BJ (cell line): ENCODE measurements at regions not wholly inside any gene's neighbourhood (a gene's known extent, or its start where the extent isn't known, plus 50 kb on each side); places are given as distances from the start of the nearest gene placed in this dataset.

ENCODE experiments used
- CTCF ChIA-PET: fragments of 350-600 bp; formaldehyde crosslinking; extraction: SDS; loops from one replicate; lab custom pipeline; 2021; ENCODE audit warnings: antibody characterized with exemption, inconsistent platforms; lab: Yijun Ruan, JAX
- POLR2A ChIA-PET: fragments of 300-600 bp; sonication (Branson Sonifier 250); formaldehyde crosslinking; extraction: SDS; loops from one replicate; lab custom pipeline; 2021; ENCODE audit warnings: antibody characterized with exemption; lab: Charles Lee
- DNase-seq: peaks from one replicate; pipeline ENCODE4 v3.0.0-alpha.2; 2011; ENCODE audit warnings: low read depth
- H3K27me3 ChIP-seq: 2 replicates; pipeline ENCODE4 v1.6.0; 2011; ENCODE audit warnings: low read length; ENCODE audit not compliant: control insufficient read depth, insufficient read depth
- H3K36me3 ChIP-seq: 2 replicates; pipeline ENCODE4 v1.5.1; 2011; ENCODE audit warnings: low read length; ENCODE audit not compliant: control insufficient read depth, insufficient read depth
- H3K4me3 ChIP-seq: 2 replicates; pipeline ENCODE4 v1.5.1; 2011; ENCODE audit warnings: low read depth, mild to moderate bottlenecking, control low read depth, low read length
- TF ChIP-seq, protein P1 (sequence below): IDR thresholded peaks from 2 replicates; pipeline ENCODE4 v1.5.1; 2011; ENCODE audit warnings: low read depth, mild to moderate bottlenecking, control low read depth, inconsistent platforms, low read length, moderate library complexity; ENCODE audit not compliant: insufficient read depth

DNA sequence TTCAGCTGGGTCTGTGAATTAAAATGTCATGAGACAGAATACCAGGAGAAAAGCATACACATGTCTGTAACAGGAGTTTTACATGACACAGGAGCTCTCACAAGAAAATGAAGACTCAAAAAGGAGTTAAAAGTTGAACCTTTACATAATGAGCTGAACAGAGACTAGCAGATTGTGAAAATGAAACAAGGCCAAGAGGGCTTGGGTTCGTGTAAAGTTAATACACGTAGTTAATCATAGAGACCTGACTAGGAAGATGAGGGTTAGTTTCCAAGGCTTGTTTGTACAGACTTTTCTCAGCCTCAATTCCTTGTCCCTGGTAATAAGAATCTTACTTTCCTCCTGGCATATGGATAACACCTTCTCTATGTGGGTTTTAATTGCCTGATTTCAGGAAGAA lies 1294.0 kb downstream of the MAT2B start:
- DNase-seq, result no peak
- H3K36me3 ChIP-seq, result no peaks in the 10 kb centered on the region
- POLR2A ChIA-PET, result no interaction called here
- TF ChIP-seq, protein P1, sequence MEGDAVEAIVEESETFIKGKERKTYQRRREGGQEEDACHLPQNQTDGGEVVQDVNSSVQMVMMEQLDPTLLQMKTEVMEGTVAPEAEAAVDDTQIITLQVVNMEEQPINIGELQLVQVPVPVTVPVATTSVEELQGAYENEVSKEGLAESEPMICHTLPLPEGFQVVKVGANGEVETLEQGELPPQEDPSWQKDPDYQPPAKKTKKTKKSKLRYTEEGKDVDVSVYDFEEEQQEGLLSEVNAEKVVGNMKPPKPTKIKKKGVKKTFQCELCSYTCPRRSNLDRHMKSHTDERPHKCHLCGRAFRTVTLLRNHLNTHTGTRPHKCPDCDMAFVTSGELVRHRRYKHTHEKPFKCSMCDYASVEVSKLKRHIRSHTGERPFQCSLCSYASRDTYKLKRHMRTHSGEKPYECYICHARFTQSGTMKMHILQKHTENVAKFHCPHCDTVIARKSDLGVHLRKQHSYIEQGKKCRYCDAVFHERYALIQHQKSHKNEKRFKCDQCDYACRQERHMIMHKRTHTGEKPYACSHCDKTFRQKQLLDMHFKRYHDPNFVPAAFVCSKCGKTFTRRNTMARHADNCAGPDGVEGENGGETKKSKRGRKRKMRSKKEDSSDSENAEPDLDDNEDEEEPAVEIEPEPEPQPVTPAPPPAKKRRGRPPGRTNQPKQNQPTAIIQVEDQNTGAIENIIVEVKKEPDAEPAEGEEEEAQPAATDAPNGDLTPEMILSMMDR, result no peak
- no peaks in the 10 kb centered on the region for H3K27me3 ChIP-seq
- no peak overlapping the region for H3K4me3 ChIP-seq
- CTCF ChIA-PET, result no interaction called here

DNA sequence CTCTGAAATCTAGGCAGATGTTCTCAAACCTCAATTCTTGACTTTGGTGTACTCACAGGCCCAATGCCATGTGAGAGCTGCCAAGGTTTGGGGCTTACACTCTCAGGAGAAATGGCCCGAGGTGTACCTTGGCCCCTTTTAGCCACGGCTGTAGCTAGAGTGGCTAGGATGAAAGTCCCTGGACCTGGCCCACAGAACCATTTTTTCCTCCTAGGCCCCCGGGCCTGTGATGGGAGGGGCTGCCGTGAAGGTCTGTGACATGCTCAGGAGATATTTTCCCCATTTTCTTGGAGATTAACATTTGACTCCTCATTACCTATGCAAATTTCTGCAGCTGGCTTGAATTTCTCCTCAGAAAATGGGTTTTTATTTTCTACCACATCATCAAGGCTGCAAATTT lies 1296.5 kb downstream of the MAT2B start:
- no peak overlapping the region for H3K4me3 ChIP-seq
- H3K27me3 ChIP-seq, result no peaks in the 10 kb centered on the region
- no peaks in the 10 kb centered on the region for H3K36me3 ChIP-seq
- TF ChIP-seq, protein P1, result no peak
- ChIA-PET POLR2A (no interaction called here), CTCF (no interaction called here)
- no peak for DNase-seq

DNA sequence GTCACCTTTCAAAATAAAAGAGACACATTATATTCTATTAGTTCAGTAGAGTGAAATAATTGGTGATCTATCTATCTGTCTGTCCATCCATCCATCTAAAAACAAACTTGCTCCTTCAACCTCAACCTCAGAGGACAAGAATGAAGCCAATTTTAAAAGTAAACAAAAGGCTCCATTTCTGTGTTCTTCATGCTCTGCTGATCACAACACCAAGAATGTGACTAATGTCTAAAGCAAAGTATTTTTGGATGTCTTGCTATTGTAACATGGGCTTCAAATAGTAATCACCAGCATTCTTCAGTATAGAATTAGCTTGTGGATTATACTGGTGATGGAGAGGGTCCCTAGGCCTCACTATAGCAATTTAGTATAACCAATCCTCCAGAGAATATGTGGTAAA lies 1304.4 kb downstream of the MAT2B start:
- H3K36me3 ChIP-seq, result no peaks in the 10 kb centered on the region
- TF ChIP-seq, protein P1, result no peak
- H3K27me3 ChIP-seq, result no peaks in the 10 kb centered on the region
- DNase-seq, result no peak
- ChIA-PET CTCF (no interaction called here), POLR2A (no interaction called here)
- H3K4me3 ChIP-seq, result no peak overlapping the region

DNA sequence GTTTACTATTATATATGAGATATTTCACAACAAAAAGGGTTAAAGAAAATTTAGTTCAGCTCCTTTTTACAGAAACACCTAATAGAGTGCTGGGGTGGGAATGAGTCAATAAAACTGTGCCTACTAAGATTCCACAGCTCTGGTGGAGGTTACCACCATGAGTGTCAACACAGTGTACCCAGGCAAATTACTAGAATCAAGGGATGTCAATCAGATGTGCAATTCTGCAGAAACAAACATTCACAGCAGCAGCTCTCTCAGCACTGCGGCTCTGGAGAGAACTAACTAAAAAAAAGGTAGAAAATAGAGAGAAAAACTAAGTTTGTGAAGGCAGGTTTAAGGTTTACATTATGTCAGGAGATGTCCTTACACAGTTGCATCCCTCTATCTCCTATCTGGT lies 1313.0 kb downstream of the MAT2B start:
- POLR2A ChIA-PET, result no interaction called here
- H3K36me3 ChIP-seq, result no peaks in the 10 kb centered on the region
- no peaks in the 10 kb centered on the region for H3K27me3 ChIP-seq
- CTCF ChIA-PET, result no interaction called here
- DNase-seq, result no peak
- TF ChIP-seq, protein P1, result no peak
- H3K4me3 ChIP-seq, result no peak overlapping the region

DNA sequence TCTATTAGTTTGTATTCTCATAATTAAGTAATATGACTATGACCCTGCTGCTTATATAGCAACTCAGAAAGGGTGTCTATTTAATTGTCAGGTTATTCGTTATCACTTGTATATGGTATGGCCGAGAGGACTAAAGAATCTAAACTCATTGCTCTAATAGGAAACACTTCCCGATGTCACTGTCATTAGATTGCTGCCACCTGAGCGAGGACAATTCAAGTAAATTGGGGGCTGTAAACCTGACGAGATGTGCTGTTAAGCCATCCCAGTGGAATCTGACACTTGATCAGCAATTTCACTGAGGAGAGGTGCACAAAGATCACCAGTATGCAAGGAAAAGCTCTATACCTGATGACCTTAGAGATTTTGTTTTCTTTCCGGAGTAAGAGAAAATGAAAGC lies 1319.3 kb downstream of the MAT2B start:
- ChIA-PET POLR2A (no interaction called here), CTCF (no interaction called here)
- Histone ChIP-seq H3K27me3 (no peaks in the 10 kb centered on the region), H3K4me3 (no peak overlapping the region), H3K36me3 (no peaks in the 10 kb centered on the region)
- TF ChIP-seq, protein P1, result no peak
- DNase-seq, result no peak
